Heart left ventricle (tissue), 13 donors: ENCODE measurements at regions not wholly inside any gene's neighbourhood (a gene's known extent, or its start where the extent isn't known, plus 50 kb on each side); places are given as distances from the start of the nearest gene placed in this dataset.

Source experiments
- POLR2A ChIP-seq, 2 donors: fragments of 450-650 bp; IDR thresholded peaks; one replicate each; pipeline ENCODE4 v1.6.1; 2017; ENCODE audit warnings: antibody characterized with exemption in 2 of 2, mild to moderate bottlenecking in 2 of 2, moderate library complexity in 2 of 2
- TF ChIP-seq, protein P1 (sequence below), 12 donors: fragments of 200-600 bp; sonication (generic) in 4 of 12; IDR thresholded peaks; one replicate each; pipeline versions ENCODE4 v1.5.0 to v1.8.0; 2018 to 2022; ENCODE audit warnings: antibody characterized with exemption in 12 of 12, mild to moderate bottlenecking in 5 of 12
- donor health status: ischemic (EF 13 %, LVEDD 7.1; RV severe dilation, severe dysfunction).
- donor health status: DM: no; HTN: yes; CAD: no.
- donor health status: DM: no; HTN: no; CAD: no.
- donor health status: ischemic (EF 25% LVEDD 6.9; RV normal size, moderate dysfunction).
- donor health status: ischemic (EF 25% LVEDD 5.7; RV mildly dilated, moderate dysfunction).
- donor health status: ischemic (EF 35%, LVEDD 5.7; RV mildly dilated, moderate dysfunction).
- donor health status: nonischemic (EF 11% LVEDD 7.7; RV severe dilation, severe dysfunction).
- donor health status: DM: yes; HTN: yes; CAD: no.
- donor health status: PGD.
- donor health status: ischemic (EF 29% LVEDD 5.4; RV normal size, mild dysfunction).
- donor health status: nonischemic (EF 23%, LVEDD 6.1; RV moderate dilation, normal function).

DNA sequence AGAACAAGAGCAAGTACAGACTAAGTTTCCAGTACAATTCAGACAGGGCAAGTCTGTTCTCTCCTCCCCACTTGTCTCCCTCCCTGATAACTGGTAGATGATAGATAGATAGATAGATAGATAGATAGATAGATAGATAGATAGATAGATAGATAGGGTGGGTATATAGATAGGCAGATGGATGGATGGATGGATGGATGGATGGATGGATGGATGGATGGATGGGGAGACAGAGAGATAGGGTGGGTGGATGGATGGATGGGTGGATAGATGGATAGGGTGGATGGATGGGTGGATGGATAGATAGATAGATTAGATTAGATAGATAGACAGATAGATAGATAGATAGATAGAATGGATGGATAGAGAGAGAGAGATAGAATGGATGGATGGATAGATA, 152.8 kb upstream of the MKLN1 start:
- TF ChIP-seq, protein P1, sequence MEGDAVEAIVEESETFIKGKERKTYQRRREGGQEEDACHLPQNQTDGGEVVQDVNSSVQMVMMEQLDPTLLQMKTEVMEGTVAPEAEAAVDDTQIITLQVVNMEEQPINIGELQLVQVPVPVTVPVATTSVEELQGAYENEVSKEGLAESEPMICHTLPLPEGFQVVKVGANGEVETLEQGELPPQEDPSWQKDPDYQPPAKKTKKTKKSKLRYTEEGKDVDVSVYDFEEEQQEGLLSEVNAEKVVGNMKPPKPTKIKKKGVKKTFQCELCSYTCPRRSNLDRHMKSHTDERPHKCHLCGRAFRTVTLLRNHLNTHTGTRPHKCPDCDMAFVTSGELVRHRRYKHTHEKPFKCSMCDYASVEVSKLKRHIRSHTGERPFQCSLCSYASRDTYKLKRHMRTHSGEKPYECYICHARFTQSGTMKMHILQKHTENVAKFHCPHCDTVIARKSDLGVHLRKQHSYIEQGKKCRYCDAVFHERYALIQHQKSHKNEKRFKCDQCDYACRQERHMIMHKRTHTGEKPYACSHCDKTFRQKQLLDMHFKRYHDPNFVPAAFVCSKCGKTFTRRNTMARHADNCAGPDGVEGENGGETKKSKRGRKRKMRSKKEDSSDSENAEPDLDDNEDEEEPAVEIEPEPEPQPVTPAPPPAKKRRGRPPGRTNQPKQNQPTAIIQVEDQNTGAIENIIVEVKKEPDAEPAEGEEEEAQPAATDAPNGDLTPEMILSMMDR (IDR thresholded peaks at IDR 0.05) = no peak
- TF ChIP-seq POLR2A (IDR thresholded peaks at IDR 0.05) = no peak
